RWPE2 (cell line): ENCODE measurements at regions not wholly inside any gene's neighbourhood (a gene's known extent, or its start where the extent isn't known, plus 50 kb on each side); places are given as distances from the start of the nearest gene placed in this dataset.

ENCODE experiments used
- ATAC-seq: fragments of 200-7000 bp; cut with Tn5 transposase; 3 replicates; pipeline ENCODE4 v1.9.1; 2021; ENCODE audit warnings: low read depth
- DNase-seq: peaks from one replicate; pipeline ENCODE4 v3.0.0-alpha.2; 2020; ENCODE audit warnings: low spot score
- H3K27ac ChIP-seq: fragments of 450-650 bp; 2 replicates; pipeline ENCODE4 v1.5.1; 2017; ENCODE audit warnings: mild to moderate bottlenecking; ENCODE audit not compliant: poor library complexity, severe bottlenecking
- H3K27me3 ChIP-seq: fragments of 250-450 bp; sonication (Bioruptor Pico); 2 replicates; pipeline ENCODE4 v1.5.1; 2021; ENCODE audit warnings: mild to moderate bottlenecking, moderate library complexity; ENCODE audit not compliant: insufficient read depth, poor library complexity, severe bottlenecking
- H3K36me3 ChIP-seq: fragments of 250-450 bp; sonication (Bioruptor Pico); 2 replicates; pipeline ENCODE4 v1.5.1; 2020; ENCODE audit warnings: low read depth, mild to moderate bottlenecking, moderate library complexity
- H3K4me1 ChIP-seq: fragments of 250-450 bp; sonication (Bioruptor Pico); 2 replicates; pipeline ENCODE4 v1.5.1; 2021; ENCODE audit warnings: mild to moderate bottlenecking, moderate library complexity; ENCODE audit not compliant: insufficient read depth, poor library complexity, severe bottlenecking
- H3K4me3 ChIP-seq: fragments of 250-450 bp; sonication (Bioruptor Pico); 2 replicates; pipeline ENCODE4 v1.5.1; 2021; ENCODE audit warnings: mild to moderate bottlenecking, moderate library complexity; ENCODE audit not compliant: severe bottlenecking
- H3K9me3 ChIP-seq: fragments of 250-450 bp; sonication (Bioruptor Pico); 2 replicates; pipeline ENCODE4 v1.5.1; 2021; ENCODE audit warnings: mild to moderate bottlenecking, moderate library complexity; ENCODE audit not compliant: severe bottlenecking
- TF ChIP-seq, protein P1 (sequence below): fragments of 450-650 bp; IDR thresholded peaks from one replicate; pipeline ENCODE4 v1.5.1; 2017; ENCODE audit warnings: mild to moderate bottlenecking, moderate library complexity; ENCODE audit not compliant: poor library complexity, severe bottlenecking

DNA sequence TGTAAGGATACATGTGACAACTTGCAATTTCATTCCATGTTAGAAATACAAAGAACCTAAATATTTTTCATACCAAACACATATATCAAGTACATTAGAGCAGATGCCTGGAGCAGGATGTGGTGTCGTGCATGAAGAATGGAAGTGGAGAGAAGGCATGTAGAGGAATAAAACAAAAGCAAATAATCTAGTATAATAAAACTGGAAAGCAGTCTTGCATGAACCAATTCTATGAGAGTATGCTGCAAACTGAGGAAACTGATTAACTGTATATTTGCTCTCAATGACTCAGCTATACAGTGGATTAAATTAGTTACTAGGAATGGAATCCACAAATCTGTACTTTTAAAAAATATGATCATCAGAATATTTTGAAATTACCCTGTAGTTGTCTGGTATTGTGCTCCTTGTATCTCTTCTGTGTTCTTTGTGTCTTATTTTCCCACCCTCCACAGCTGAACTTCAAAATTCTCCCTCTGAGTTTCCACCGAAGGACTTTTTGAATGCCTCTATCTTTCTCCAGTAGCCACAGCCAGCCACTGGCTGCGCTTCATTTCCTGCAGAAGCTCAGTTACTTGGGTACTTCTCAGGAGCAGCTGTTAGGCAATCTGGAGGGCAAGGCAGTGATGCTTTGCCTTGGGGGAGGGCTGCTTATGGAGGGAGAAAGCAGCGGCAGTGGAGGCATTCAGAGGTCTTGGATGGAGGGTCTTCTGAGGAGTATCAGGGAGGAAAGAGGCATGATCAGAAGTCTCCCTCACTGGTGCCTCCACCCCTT lies 608.0 kb downstream of the BRINP1 start:
- no peak for DNase-seq
- ATAC-seq = no peak
- H3K36me3 ChIP-seq = no peaks in the 10 kb centered on the region
- H3K27ac ChIP-seq = no peak overlapping the region
- H3K9me3 ChIP-seq = no peaks in the 10 kb centered on the region
- TF ChIP-seq, protein P1, sequence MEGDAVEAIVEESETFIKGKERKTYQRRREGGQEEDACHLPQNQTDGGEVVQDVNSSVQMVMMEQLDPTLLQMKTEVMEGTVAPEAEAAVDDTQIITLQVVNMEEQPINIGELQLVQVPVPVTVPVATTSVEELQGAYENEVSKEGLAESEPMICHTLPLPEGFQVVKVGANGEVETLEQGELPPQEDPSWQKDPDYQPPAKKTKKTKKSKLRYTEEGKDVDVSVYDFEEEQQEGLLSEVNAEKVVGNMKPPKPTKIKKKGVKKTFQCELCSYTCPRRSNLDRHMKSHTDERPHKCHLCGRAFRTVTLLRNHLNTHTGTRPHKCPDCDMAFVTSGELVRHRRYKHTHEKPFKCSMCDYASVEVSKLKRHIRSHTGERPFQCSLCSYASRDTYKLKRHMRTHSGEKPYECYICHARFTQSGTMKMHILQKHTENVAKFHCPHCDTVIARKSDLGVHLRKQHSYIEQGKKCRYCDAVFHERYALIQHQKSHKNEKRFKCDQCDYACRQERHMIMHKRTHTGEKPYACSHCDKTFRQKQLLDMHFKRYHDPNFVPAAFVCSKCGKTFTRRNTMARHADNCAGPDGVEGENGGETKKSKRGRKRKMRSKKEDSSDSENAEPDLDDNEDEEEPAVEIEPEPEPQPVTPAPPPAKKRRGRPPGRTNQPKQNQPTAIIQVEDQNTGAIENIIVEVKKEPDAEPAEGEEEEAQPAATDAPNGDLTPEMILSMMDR = no peak
- no peaks in the 10 kb centered on the region for H3K4me1 ChIP-seq
- H3K27me3 ChIP-seq = no peaks in the 10 kb centered on the region
- H3K4me3 ChIP-seq = no peak overlapping the region

DNA sequence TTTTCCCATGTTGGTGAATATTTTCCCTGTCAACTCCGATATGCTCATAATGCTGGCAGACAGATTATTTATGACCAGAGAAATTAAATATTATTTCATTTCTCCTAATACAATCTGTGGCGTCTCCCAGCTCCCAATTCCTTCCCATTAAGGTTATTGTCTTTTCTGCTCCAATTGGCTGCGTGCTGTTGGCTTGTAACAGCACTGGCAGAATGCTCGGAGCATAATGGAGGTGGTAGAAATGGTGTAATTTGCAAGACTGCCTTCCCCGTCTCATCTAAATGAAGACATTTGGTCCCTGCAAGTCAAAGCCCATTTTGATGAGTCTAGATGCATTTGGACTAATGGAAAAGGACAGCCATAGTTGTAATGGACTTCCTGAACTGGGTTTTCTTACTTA lies 601.7 kb downstream of the BRINP1 start:
- Histone ChIP-seq H3K27me3 (no peaks in the 10 kb centered on the region), H3K4me1 (no peaks in the 10 kb centered on the region), H3K4me3 (no peak overlapping the region), H3K9me3 (no peaks in the 10 kb centered on the region), H3K27ac (no peak overlapping the region), H3K36me3 (no peaks in the 10 kb centered on the region)
- TF ChIP-seq, protein P1 = no peak
- ATAC-seq (no peak), DNase-seq (no peak)

DNA sequence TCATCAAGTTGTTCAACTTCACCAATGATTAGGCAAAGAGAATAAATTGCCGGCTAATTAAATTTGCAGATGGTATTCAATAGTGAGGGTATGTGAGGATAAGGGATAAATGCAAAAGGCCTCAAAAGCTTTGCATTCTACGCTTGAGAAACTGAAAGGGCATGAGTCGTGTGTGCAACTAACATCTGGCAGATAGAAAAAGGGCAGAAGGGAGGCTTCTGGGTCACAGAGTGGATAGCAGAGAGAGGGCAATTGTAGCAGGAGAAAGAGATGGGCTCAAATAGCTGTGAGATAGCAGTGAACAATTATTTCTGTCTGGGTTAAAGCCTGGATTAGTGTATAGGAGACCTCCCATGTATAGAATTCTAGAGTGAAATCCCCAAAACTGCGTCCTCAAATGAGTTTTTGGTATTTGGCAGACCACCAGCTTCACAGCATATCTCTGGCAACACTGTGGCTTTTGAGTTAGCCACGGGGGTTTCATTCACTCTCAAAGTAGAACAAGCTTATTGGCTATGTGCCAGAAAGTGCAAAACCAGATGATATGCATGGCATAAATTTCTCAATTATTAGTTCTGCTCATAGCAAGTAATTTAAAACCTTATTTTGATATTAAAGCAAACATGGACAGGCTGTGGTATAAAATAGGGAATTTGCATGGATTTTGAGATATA lies 586.3 kb downstream of the BRINP1 start:
- Histone ChIP-seq H3K4me1 (no peaks in the 10 kb centered on the region), H3K27ac (no peak overlapping the region), H3K27me3 (no peaks in the 10 kb centered on the region), H3K9me3 (peaks cover 1% of the 10 kb centered on the region), H3K4me3 (no peak overlapping the region), H3K36me3 (no peaks in the 10 kb centered on the region)
- DNase-seq = no peak
- ATAC-seq = no peak
- TF ChIP-seq, protein P1 = no peak

DNA sequence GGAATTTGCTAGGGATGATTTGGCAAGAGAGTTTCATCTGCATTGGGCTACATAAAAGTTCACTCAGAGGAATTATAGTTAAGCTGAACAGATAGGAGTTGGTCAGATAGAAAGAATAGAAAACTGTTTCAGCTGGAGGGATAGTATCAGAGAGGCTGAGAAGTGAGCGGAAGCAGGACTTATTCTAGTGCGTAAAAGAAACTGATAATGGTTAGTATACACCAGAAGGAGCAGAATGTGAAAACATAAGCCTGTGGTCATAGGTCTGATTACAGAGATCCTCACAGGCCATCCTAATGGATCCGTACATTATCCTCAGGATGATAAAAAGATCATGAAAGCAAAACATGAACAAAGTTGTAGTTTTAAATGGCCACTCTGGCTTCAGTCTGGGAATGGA lies 585.2 kb downstream of the BRINP1 start:
- ATAC-seq = no peak
- TF ChIP-seq, protein P1 = no peak

DNA sequence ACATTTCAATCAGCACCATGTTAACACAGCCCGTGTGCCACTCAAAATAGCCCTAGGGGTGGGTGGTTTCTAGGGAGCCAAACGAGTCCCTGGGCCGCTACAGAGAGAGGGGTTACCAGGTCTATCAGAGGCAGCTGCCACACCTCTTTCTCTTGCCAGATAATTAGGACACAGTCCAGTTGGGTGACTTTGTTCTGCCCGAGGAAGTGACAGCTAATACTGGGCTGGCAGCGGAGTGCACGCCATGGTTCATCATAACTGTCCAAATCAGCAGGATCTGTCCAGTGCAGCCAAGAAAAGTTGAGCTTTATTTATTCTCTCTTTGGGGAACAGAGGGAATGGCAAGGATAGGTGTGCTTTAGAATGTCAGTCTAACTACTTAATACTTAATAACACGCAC lies 583.8 kb downstream of the BRINP1 start:
- H3K4me1 ChIP-seq = no peaks in the 10 kb centered on the region
- ATAC-seq = no peak
- no peak overlapping the region for H3K27ac ChIP-seq
- no peaks in the 10 kb centered on the region for H3K27me3 ChIP-seq
- TF ChIP-seq, protein P1 = no peak
- no peak overlapping the region for H3K4me3 ChIP-seq
- no peak for DNase-seq
- H3K36me3 ChIP-seq = no peaks in the 10 kb centered on the region
- H3K9me3 ChIP-seq = no peaks in the 10 kb centered on the region

More for the DNA sequence above, 585.2 kb downstream of the BRINP1 start:
- DNase-seq = no peak
- Histone ChIP-seq H3K9me3 (peaks cover 1% of the 10 kb centered on the region), H3K4me1 (no peaks in the 10 kb centered on the region), H3K36me3 (no peaks in the 10 kb centered on the region), H3K27me3 (no peaks in the 10 kb centered on the region), H3K4me3 (no peak overlapping the region), H3K27ac (no peak overlapping the region)
